Esophagus squamous epithelium (tissue), 5 donors: ENCODE measurements at regions not wholly inside any gene's neighbourhood (a gene's known extent, or its start where the extent isn't known, plus 50 kb on each side); places are given as distances from the start of the nearest gene placed in this dataset.

Experiments
- DNase-seq: peaks from one replicate; lab custom pipeline; 2025; lab: John Stamatoyannopoulos, UW
- H3K27ac ChIP-seq, 4 donors: fragments of 200-600 bp; sonication (generic); one replicate each; pipeline ENCODE4 v1.5.1; 2016 to 2019; ENCODE audit warnings: mild to moderate bottlenecking in 1 of 4
- H3K27me3 ChIP-seq, 4 donors: fragments of 200-600 bp; sonication (generic); 1 replicate in 3 of 4; 2 replicates in 1 of 4; pipeline versions ENCODE4 v1.5.1 to v1.6.0; 2017 to 2021; ENCODE audit warnings: antibody characterized with exemption in 1 of 4
- H3K36me3 ChIP-seq, 3 donors: fragments of 200-600 bp; sonication (generic); one replicate each; pipeline ENCODE4 v1.5.1; 2016 to 2019
- H3K4me1 ChIP-seq, 3 donors: fragments of 200-600 bp; sonication (generic); one replicate each; pipeline ENCODE4 v1.5.1; 2017 to 2019
- H3K4me3 ChIP-seq, 4 donors: fragments of 200-600 bp; sonication (generic); 1 replicate in 3 of 4; 2 replicates in 1 of 4; pipeline ENCODE4 v1.5.1; 2016 to 2019; ENCODE audit warnings: mild to moderate bottlenecking in 2 of 4, moderate library complexity in 1 of 4
- H3K9me3 ChIP-seq, 3 donors: fragments of 200-600 bp; sonication (generic); one replicate each; pipeline ENCODE4 v1.5.1; 2016 to 2019
- POLR2A ChIP-seq, 4 donors: fragments of 450-650 bp; IDR thresholded peaks; one replicate each; pipeline ENCODE4 v1.6.1; 2017; ENCODE audit warnings: antibody characterized with exemption in 4 of 4, mild to moderate bottlenecking in 4 of 4, moderate library complexity in 3 of 4
- WGBS, 2 donors: methylation state at CpG; one replicate each; pipeline ENCODE4 v1.1.5; 2018; 5-methylcytosine and 5-hydroxymethylcytosine counted together
- intact Hi-C: fragments of 100-400 bp; cut with DNase I; formaldehyde crosslinking; loops from one replicate; pipeline ENCODE4 v1.15.0; 2022
- TF ChIP-seq, protein P1 (sequence below), 6 experiments: fragments of 450-650 bp in 4 of 6; fragments of 200-600 bp in 2 of 6; sonication (generic) in 2 of 6; IDR thresholded peaks; one replicate each; pipeline ENCODE4 v1.5.1; 2016 to 2019; ENCODE audit warnings: antibody characterized with exemption in 6 of 6, mild to moderate bottlenecking in 4 of 6, moderate library complexity in 4 of 6
- donor health status: DM: yes; HTN: yes; CAD: no.

DNA sequence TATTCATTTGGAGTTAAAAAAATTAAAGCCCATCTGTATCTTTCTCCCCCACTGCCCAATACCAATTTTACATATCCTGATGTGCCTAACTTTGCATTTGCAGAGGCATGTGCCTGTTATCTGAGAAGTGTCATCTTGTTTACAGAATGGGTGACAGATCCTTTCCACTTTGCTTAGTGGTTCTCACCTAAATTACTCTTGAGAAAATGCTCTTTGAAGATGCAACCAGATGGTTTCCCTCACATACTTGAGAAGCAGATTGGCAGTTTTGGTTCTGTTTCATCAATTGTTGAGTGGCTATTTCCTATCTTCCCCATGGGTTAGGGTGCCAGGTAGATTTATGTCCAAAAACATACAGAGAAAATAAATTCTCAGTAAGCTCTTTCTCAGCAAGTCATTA is 1051.4 kb upstream of the ATXN7L3B start:
- DNase-seq = no peak
- intact Hi-C loops = no loop called here
- no peak overlapping the region for H3K4me3 ChIP-seq
- no peaks in the 10 kb centered on the region for H3K36me3 ChIP-seq
- H3K27me3 ChIP-seq = no peaks in the 10 kb centered on the region
- no peaks in the 10 kb centered on the region for H3K4me1 ChIP-seq
- peaks cover 0 to 13% (median 0%) of the 10 kb centered on the region in 3 donors for H3K9me3 ChIP-seq
- no peak for TF ChIP-seq POLR2A (IDR thresholded peaks at IDR 0.05)
- TF ChIP-seq, protein P1, sequence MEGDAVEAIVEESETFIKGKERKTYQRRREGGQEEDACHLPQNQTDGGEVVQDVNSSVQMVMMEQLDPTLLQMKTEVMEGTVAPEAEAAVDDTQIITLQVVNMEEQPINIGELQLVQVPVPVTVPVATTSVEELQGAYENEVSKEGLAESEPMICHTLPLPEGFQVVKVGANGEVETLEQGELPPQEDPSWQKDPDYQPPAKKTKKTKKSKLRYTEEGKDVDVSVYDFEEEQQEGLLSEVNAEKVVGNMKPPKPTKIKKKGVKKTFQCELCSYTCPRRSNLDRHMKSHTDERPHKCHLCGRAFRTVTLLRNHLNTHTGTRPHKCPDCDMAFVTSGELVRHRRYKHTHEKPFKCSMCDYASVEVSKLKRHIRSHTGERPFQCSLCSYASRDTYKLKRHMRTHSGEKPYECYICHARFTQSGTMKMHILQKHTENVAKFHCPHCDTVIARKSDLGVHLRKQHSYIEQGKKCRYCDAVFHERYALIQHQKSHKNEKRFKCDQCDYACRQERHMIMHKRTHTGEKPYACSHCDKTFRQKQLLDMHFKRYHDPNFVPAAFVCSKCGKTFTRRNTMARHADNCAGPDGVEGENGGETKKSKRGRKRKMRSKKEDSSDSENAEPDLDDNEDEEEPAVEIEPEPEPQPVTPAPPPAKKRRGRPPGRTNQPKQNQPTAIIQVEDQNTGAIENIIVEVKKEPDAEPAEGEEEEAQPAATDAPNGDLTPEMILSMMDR (IDR thresholded peaks at IDR 0.05) = no peak
- H3K27ac ChIP-seq = no peak overlapping the region

DNA sequence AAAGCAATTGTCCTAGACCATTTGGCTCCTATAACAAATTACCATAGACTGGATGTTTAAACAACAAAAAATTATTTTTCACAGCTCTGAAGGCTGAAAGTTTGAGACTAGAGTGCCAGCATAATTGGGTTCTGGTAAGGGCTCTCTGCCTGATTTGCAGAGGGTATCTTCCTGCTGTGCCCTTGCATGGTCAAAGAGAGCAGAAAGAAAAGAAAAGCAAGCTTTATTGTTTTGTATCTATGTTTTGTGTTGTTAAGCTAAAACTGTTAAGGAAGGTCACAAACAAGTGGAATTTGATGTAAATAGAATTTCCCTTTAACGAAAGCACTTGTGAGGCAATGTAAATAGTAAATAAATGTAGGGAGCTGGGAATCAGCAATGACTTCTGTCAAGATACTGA is 1031.0 kb upstream of the ATXN7L3B start:
- DNase-seq = no peak
- intact Hi-C loops = no loop called here
- Histone ChIP-seq H3K9me3 (peaks cover 0 to 13% (median 6%) of the 10 kb centered on the region in 3 donors), H3K4me3 (no peak overlapping the region), H3K4me1 (no peaks in the 10 kb centered on the region), H3K36me3 (no peaks in the 10 kb centered on the region), H3K27ac (no peak overlapping the region), H3K27me3 (no peaks in the 10 kb centered on the region)
- TF ChIP-seq, protein P1 (IDR thresholded peaks at IDR 0.05) = no peak
- no peak for TF ChIP-seq POLR2A (IDR thresholded peaks at IDR 0.05)
- 67 to 69% methylated on average over 1 of the region's 1 CpG for WGBS, 2 donors

DNA sequence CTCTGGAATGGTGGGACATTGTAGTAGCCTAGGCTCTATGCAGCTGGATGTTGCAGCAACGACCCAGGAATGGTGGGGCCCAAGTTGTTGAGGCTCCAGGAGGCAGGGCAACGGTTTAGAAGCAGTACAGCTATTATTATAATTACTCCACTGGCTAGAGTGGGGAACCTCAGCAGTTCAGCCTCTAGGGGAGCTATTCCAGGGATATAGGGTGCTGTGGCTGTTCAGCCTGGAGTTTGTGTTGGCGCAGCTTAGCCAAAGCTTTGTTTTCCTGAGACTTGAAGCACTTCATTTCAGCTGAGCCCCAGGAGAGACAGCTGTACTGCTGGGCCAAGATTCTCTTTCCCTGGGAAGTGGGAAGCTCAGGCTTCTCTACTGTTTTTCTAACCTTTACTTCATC is 1023.0 kb upstream of the ATXN7L3B start:
- no peaks in the 10 kb centered on the region for H3K27me3 ChIP-seq
- no peak for TF ChIP-seq POLR2A (IDR thresholded peaks at IDR 0.05)
- TF ChIP-seq, protein P1 (IDR thresholded peaks at IDR 0.05) = no peak
- H3K27ac ChIP-seq = no peak overlapping the region
- intact Hi-C loops = no loop called here
- 70 to 81% methylated on average over 2 to 3 of the region's 3 CpGs for WGBS, 2 donors
- DNase-seq = no peak
- H3K4me3 ChIP-seq = no peak overlapping the region
- peaks cover 0 to 6% (median 0%) of the 10 kb centered on the region in 3 donors for H3K9me3 ChIP-seq
- no peaks in the 10 kb centered on the region for H3K4me1 ChIP-seq
- H3K36me3 ChIP-seq = no peaks in the 10 kb centered on the region

DNA sequence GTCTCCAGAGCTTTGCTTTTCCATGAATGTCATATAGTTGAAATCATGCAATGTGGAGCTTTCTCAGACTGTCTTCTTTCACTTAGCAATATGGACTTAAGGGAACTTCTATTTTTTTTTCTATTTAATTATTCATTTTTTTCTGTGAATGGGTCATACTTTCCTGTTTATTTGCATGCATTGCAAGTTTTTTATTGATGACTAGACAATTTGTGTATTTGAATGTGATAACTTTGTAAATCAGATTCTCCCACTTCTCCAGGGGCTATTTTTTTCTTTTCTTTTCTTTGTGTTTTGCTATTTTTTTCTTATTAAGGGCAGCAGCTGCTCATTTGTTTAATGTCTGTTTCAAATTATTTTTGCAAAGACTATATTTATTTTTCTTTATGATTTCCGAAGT is 1019.8 kb upstream of the ATXN7L3B start:
- TF ChIP-seq POLR2A (IDR thresholded peaks at IDR 0.05) = no peak
- TF ChIP-seq, protein P1 (IDR thresholded peaks at IDR 0.05) = no peak
- WGBS, 2 donors = 0% methylated on average over 1 of the region's 1 CpG; no CpG with 5 or more reads in 1 of the 2 donors
- intact Hi-C loops = no loop called here
- H3K27ac ChIP-seq = no peak overlapping the region
- no peak for DNase-seq
- H3K4me1 ChIP-seq = no peaks in the 10 kb centered on the region
- peaks cover 0 to 19% (median 0%) of the 10 kb centered on the region in 3 donors for H3K9me3 ChIP-seq
- H3K27me3 ChIP-seq = no peaks in the 10 kb centered on the region
- H3K36me3 ChIP-seq = no peaks in the 10 kb centered on the region
- H3K4me3 ChIP-seq = no peak overlapping the region

DNA sequence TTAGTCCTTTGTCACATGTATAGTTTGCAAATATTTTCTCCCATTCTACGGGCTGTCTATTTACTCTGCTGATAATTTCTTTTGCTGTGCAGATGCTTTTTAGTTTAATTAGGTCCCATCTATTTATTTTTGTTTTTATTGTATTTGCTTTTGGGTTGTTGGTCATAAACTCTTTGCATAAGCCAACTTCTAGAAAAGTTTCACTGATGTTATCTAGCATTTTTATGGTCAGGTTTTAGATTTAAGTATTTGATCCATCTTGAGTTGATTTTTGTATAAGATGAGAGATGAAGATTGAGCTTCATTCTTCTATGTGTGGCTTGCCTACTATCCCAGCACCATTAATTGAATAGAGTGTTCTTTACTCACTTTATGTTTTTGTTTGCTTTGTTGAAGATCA is 1008.4 kb upstream of the ATXN7L3B start:
- Histone ChIP-seq H3K27me3 (no peaks in the 10 kb centered on the region), H3K4me1 (no peaks in the 10 kb centered on the region), H3K4me3 (no peak overlapping the region), H3K27ac (no peak overlapping the region), H3K9me3 (no peaks in the 10 kb centered on the region), H3K36me3 (no peaks in the 10 kb centered on the region)
- 50 to 64% methylated on average over 1 of the region's 1 CpG for WGBS, 2 donors
- intact Hi-C loops = no loop called here
- TF ChIP-seq, protein P1 (IDR thresholded peaks at IDR 0.05) = no peak
- TF ChIP-seq POLR2A (IDR thresholded peaks at IDR 0.05) = no peak
- no peak for DNase-seq
